ENCODE measurements at regions not wholly inside any gene's neighbourhood (a gene's known extent, or its start where the extent isn't known, plus 50 kb on each side); places are given as distances from the start of the nearest gene placed in this dataset.

- Histone ChIP-seq H3K4me3 (no peak overlapping the region), H3K27ac (ENCODE audit: low read depth in 1 of 2, low read length in 1 of 2) (no peak overlapping the region), H3K4me1 (ENCODE audit: control insufficient read depth in 5 of 5, insufficient read depth in 5 of 5, low read length in 5 of 5) (no peaks in the 10 kb centered on the region), H3K27me3 (ENCODE audit: control insufficient read depth in 3 of 3, insufficient read depth in 3 of 3, low read length in 2 of 3) (no peaks in the 10 kb centered on the region), H3K36me3 (ENCODE audit: control insufficient read depth in 4 of 4, insufficient read depth in 4 of 4, low read length in 4 of 4) (no peaks in the 10 kb centered on the region), H3K9ac (ENCODE audit: insufficient read depth in 1 of 2, low read length in 2 of 2) (no peak overlapping the region), H3K9me3 (ENCODE audit: control insufficient read depth in 4 of 4, insufficient read depth in 3 of 4, low read length in 3 of 4) (peaks cover 0 to 8% (median 0%) of the 10 kb centered on the region in 4 donors)
- WGBS, 2 donors = 86% methylated on average over 10 of the region's 10 CpGs
- no peak for TF ChIP-seq CTCF (IDR thresholded peaks at IDR 0.05; ENCODE audit: control extremely low read depth, extremely low read depth)
- DNase-seq (no peak), ATAC-seq (ENCODE audit: insufficient read depth, low FRiP score) (no peak)
Measured at GRCh38 chr1:30037251-30038118, 685.9 kb downstream of the MATN1 start.

DNA sequence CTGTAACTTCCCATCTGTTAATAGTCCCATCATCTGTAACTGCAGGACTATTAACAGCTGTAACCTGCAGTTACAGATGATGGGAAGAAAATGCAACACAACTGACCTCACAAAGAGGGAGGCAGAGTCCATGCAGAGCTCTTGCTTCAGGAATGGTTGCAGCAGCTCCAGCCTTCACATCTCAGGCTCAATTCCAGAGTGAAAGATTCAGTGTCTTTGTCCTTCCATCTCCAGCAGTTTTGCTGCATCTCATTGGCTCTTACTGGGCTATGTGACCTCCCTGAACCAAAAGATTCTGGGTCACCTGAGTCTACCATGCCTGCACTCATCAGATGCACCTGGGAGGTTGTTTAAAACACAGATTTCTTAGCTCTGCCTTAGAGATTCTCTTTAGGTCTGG is 686.7 kb downstream of the MATN1 start:
- TF ChIP-seq CTCF (IDR thresholded peaks at IDR 0.05; ENCODE audit: control extremely low read depth, extremely low read depth) = no peak
- Histone ChIP-seq H3K9ac (ENCODE audit: insufficient read depth in 1 of 2, low read length in 2 of 2) (no peak overlapping the region), H3K4me1 (ENCODE audit: control insufficient read depth in 5 of 5, insufficient read depth in 5 of 5, low read length in 5 of 5) (no peaks in the 10 kb centered on the region), H3K4me3 (no peak overlapping the region), H3K27me3 (ENCODE audit: control insufficient read depth in 3 of 3, insufficient read depth in 3 of 3, low read length in 2 of 3) (no peaks in the 10 kb centered on the region), H3K36me3 (ENCODE audit: control insufficient read depth in 4 of 4, insufficient read depth in 4 of 4, low read length in 4 of 4) (no peaks in the 10 kb centered on the region), H3K9me3 (ENCODE audit: control insufficient read depth in 4 of 4, insufficient read depth in 3 of 4, low read length in 3 of 4) (peaks cover 0 to 4% (median 0%) of the 10 kb centered on the region in 4 donors), H3K27ac (ENCODE audit: low read depth in 1 of 2, low read length in 1 of 2) (no peak overlapping the region)
- DNase-seq (no peak), ATAC-seq (ENCODE audit: insufficient read depth, low FRiP score) (no peak)

- no peak overlapping the region for H3K27ac ChIP-seq (ENCODE audit: low read depth in 1 of 2, low read length in 1 of 2)
- H3K36me3 ChIP-seq (ENCODE audit: control insufficient read depth in 4 of 4, insufficient read depth in 4 of 4, low read length in 4 of 4) = no peaks in the 10 kb centered on the region
- no peak overlapping the region for H3K9ac ChIP-seq (ENCODE audit: insufficient read depth in 1 of 2, low read length in 2 of 2)
- H3K4me3 ChIP-seq = no peak overlapping the region
- DNase-seq = no peak
- H3K4me1 ChIP-seq (ENCODE audit: control insufficient read depth in 5 of 5, insufficient read depth in 5 of 5, low read length in 5 of 5) = no peaks in the 10 kb centered on the region
- no peak for TF ChIP-seq CTCF (IDR thresholded peaks at IDR 0.05; ENCODE audit: control extremely low read depth, extremely low read depth)
- H3K9me3 ChIP-seq (ENCODE audit: control insufficient read depth in 4 of 4, insufficient read depth in 3 of 4, low read length in 3 of 4) = peaks cover 0 to 4% (median 0%) of the 10 kb centered on the region in 4 donors
- 83% methylated on average over 6 of the region's 6 CpGs for WGBS, 2 donors
- ATAC-seq (ENCODE audit: insufficient read depth, low FRiP score) = no peak
- no peaks in the 10 kb centered on the region for H3K27me3 ChIP-seq (ENCODE audit: control insufficient read depth in 3 of 3, insufficient read depth in 3 of 3, low read length in 2 of 3)
Measured at GRCh38 chr1:30036229-30036547, 687.2 kb downstream of the MATN1 start.
